HL-60 (cell line): ENCODE measurements at regions not wholly inside any gene's neighbourhood (a gene's known extent, or its start where the extent isn't known, plus 50 kb on each side); places are given as distances from the start of the nearest gene placed in this dataset.

Source experiments
- GABPA ChIP-seq: IDR thresholded peaks from 2 replicates; pipeline ENCODE4 v1.6.1; 2012; ENCODE audit warnings: low read depth
- POLR2AphosphoS5 ChIP-seq: IDR thresholded peaks from 2 replicates; pipeline ENCODE4 v1.6.1; 2012; ENCODE audit warnings: low read depth
- SPI1 ChIP-seq: IDR thresholded peaks from 2 replicates; pipeline ENCODE4 v1.6.1; 2012; ENCODE audit warnings: low read depth, mild to moderate bottlenecking, borderline replicate concordance
- TF ChIP-seq, protein P1 (sequence below): IDR thresholded peaks from one replicate; pipeline ENCODE4 v1.5.1; 2011; ENCODE audit warnings: low read length, control low read depth, inconsistent platforms; ENCODE audit not compliant: insufficient read depth

DNA sequence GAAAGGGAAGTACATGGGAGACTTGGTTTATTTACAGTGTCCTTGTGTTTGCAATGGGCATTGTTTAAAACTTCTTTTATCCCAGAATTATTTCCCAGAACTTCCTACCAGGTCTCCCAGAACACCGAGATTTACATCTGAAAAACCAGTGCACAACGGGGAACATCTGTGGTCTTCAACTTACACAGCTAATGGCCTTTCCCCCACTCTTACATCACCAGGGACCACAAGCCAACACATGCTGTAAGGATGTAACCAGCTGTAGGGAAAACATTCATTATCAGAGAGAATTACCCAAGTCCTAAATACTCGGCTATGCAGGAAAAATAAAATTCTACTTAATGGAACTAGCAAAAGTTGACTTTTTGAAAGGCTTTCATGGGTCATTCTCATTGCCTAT is 267.6 kb downstream of the DUSP6 start:
- TF ChIP-seq, protein P1, sequence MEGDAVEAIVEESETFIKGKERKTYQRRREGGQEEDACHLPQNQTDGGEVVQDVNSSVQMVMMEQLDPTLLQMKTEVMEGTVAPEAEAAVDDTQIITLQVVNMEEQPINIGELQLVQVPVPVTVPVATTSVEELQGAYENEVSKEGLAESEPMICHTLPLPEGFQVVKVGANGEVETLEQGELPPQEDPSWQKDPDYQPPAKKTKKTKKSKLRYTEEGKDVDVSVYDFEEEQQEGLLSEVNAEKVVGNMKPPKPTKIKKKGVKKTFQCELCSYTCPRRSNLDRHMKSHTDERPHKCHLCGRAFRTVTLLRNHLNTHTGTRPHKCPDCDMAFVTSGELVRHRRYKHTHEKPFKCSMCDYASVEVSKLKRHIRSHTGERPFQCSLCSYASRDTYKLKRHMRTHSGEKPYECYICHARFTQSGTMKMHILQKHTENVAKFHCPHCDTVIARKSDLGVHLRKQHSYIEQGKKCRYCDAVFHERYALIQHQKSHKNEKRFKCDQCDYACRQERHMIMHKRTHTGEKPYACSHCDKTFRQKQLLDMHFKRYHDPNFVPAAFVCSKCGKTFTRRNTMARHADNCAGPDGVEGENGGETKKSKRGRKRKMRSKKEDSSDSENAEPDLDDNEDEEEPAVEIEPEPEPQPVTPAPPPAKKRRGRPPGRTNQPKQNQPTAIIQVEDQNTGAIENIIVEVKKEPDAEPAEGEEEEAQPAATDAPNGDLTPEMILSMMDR: no peak
- TF ChIP-seq POLR2AphosphoS5 (no peak), GABPA (no peak), SPI1 (no peak)
